ENCODE measurements at regions not wholly inside any gene's neighbourhood (a gene's known extent, or its start where the extent isn't known, plus 50 kb on each side); places are given as distances from the start of the nearest gene placed in this dataset.
"Not testable (repeated sequence)": the region's sequence is repeated elsewhere in the genome, so short reads cannot be mapped to it uniquely, and the experiment has no call there.

DNA sequence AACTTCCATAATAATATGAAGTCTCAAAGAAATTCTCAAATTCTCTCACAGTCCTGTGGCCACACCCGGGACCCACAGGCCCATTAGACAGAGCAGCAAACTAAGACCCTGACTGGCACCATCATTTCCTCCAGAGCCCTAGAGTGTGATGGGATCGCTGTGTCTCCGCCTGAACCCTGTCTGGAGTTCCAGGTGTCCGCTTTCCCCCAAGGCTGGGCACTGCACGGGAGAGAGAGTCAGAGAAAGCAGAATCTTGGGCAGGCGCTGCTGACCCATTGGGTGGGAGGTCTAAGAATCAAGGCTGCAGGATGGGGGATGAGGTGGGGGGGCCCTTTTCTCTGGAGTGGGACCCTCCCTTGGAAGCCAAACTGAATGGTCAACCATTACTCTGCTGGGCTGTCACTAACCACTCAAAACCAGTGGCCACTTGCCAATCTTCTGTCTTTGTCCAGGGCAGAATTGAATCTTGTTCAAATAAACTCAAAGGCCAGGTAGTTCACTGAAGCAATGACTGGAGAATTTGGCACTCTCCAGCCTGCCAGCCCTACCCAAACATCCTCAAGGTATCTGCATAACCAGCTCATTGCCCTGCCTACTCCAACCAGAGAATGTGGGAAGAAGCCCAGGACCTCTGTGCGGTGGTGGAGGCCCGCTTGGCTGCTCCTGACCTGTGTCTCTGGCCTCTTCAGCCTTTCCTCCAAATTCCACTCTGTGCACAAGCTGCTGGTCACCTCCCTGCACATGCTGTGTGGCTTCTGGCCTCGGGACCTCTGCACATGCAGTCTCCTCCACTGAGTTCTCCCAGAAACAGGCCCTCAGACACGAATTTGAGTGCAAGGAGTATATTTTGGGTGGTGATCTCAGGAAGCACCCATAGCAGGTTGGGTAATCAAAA lies 141.1 kb downstream of the CEBPB start:
- no peak for DNase-seq

DNA sequence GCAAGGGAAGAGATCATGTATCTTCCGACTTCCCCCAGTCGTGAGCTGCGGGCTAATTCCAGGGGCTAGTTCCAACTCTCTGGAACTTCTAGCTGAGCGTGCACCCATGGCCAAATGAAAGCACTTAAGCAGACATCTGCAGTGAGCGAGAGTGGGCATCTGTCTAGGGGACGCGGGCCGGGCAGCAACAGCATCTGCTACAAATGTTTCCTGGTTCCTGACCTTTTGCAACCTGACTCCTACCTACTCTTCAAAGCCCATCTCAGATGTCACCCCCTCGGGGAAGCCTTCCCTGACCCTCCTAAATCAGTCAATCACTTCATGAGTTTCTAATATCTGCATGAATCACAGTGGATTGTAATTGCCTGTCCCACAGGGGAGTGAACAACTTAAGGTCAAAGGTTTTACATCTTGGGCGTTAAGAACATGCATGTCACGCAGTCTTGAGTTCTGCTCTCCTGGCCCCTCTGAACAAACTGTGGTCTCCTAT lies 141.9 kb downstream of the CEBPB start:
- no peak for DNase-seq

- no peak for DNase-seq
These were observed 142.6 kb downstream of the CEBPB start for GRCh38 chr20:50333131-50333670.

DNA sequence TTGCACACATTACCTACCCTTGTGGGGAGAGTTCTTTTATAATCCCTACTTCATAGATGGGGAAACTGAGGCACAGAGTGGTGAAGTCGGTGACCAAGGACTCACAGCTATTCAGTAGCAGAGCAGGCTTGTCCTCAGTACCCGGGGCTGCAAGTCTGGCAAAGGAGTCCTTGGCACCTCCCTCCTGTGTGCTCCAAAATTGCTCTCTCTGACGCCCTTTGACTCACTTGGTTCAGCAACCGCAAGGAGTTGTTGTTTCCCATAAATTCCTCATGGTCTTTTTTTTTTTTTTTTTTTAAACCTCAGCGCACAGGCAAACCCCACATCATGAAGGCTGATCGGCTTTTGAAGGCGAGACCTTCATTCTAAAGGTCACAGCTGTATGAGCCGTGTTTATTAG lies 143.2 kb downstream of the CEBPB start:
- no peak for DNase-seq

DNA sequence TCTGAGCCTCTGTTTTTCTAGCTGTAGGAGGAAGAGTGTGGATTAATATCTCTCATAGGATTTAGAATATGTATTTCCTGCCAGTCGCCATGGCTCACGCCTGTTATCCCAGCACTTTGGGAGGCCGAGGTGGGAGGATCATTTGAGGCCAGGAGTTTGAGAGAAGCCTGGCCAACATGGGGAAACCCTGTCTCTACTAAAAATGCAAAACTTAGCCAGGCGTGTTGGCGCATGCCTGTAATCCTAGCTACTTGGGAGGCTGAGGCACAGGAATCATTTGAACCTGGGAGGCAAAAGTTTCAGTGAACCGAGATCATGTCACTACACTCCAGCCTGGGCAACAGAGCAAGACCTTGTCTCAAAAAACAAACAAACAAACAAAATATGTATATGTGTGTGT lies 143.9 kb downstream of the CEBPB start:
- not testable (repeated sequence) for DNase-seq

GRCh38 chr20:50335105-50335504 lies 144.5 kb downstream of the CEBPB start:
- no peak for DNase-seq

DNA sequence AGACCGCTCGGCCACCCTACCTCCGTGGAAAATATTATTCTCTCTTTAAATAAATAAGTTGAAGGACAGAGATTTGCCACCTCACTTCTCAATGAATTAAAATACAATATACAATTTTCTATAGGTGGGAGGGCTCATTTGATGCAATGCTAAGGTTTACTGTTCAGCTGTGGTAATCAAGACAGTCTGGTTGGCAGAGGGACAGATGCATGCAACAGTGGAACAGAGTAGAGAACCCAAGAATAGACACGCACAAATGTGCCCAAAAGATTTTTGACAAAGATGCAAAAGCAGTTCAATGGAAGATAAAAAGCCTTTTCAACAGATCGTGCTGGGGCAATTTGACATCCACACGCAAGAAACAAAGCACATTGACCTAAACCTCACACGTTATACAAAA lies 145.2 kb downstream of the CEBPB start:
- DNase-seq = no peak

- DNase-seq = no peak
These were observed 146.0 kb downstream of the CEBPB start for GRCh38 chr20:50336661-50337060.

- DNase-seq = no peak
These were observed 147.2 kb downstream of the CEBPB start for GRCh38 chr20:50337521-50338466.

GRCh38 chr20:50338479-50339391 lies 148.1 kb downstream of the CEBPB start:
- no peak for DNase-seq

GRCh38 chr20:50339466-50339901 lies 148.9 kb downstream of the CEBPB start:
- DNase-seq = no peak

DNA sequence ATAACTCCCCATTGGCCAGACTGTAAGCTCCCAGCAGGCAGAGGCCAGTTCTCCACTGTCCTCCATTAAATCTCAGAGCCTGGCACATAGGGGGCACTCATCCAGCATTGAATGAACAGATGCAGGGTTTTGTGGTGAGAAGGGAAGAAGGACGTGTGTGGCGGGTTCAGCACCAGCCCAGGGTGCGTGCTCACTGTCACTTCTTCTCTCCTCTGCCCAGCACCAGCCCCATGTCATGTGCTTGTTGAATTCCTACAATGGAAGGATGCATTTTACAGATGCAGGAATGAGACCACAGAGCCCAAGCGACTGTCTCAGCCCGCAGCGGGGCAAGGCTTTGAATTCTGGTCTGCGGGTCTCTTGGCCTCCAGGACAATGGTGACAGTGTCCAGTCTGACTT lies 149.9 kb downstream of the CEBPB start:
- DNase-seq = no peak

DNA sequence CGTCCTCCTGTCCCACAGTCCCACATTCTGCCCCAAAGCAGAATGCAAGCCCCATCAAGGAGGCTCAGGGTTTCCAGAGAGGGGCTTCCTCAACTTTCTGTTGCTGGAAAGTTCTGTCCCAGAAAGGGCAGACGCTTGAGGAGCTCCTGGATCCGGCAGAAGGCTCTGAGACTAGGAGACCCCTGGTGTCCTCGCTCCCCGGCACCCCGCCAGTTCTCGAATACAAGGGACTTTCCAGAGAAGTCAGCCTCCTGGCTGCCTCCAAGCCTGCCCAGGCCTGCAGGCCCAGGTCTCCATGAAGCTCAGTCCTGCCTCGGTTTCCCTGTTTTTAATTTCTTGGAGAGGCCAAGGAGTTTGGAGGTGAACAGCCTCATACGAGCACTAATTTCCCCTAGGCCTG lies 150.4 kb downstream of the CEBPB start:
- no peak for DNase-seq

DNA sequence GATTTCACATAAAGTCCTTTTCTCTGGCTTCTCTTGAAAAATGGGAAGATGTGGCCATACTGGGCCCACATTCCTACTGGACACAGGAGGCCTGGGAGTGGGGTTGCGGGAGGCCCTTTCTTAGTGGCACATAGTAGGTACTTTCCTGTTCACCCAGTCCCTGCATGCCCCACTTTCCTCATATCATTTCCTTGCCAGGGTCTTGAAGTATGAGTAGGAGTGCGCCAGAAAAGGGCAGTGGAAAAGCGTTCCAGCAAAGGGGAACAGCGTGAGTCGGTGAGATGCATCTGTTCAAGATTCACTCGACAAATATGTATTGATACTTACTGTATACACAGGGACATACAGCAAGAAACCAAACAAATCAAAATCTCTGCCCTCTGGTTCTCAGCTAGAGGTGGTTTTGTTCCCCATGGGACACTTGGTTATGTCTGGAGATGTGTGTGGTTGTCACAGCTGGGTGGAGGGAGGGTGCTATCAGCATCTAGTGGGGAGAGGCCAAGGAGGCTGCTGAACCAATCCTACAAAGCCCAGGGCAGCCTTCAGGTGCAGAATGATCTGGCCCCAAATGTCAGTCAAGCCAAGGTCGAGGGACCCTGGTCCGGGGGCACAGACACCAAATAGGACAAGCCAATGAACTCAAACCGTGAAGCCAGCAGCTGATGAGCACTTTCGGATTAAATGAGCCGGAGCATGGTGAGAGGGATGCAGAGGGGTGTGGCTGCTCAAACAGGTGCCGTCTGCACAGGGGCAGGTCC lies 151.4 kb downstream of the CEBPB start:
- DNase-seq = no peak

GRCh38 chr20:50342638-50343102 lies 152.0 kb downstream of the CEBPB start:
- no peak for DNase-seq

DNA sequence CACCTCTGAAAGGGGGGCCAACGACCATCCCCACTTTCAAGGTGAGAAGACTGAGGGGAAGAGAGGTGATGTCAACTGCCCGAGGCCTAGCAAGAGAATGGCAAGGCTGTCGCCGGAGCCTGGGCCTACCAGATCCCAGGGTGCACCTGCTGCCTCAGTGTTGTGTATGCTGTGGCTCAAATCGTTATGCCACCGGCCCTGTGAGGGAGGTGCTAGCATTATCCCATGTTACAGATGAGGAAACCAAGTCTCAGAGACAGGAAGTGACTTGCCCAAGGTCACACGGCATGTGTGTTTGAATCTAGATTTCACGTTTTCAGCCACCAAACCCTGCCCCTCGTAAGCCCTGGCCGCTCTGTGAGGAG lies 152.5 kb downstream of the CEBPB start:
- DNase-seq = no peak

- no peak for DNase-seq
These were observed 153.0 kb downstream of the CEBPB start for GRCh38 chr20:50343490-50344179.

- no peak for DNase-seq
These were observed 153.8 kb downstream of the CEBPB start for GRCh38 chr20:50344232-50345071.

DNA sequence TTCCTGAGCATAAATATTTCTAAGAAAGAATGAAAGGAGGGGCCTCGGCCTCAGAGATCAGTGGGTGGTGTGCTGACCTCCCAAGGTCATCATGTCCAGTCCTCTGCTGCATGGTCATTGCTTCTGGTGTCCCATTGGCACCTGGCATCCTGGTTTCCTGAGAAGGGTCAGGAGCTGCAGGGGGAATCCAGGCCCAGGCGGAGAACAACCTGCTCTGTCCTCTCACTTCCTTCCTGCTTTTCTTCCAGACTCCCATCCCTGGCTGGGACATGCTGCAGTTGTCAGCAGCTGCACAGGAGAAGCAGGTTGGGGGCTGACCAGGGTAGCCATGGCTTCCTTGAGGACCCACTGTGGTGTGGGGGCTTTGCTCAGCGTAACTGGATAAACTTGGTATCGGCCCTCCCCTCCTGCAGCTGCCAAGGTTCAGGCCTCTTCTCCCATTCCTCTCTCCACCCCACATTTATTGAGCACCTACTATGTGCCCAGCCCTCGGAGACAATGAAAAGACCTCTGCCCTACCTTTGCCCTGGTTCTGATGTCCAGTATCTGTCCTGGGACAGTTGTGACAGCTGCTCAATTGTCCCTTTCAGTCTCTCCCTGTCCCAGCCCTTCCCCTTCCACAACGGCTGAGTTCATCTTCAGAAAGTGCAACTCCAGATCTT lies 155.2 kb downstream of the CEBPB start:
- DNase-seq = no peak

Measured in cortex of kidney (tissue), 1 donor.